Endothelial cell of umbilical vein (primary cell): ENCODE measurements at regions not wholly inside any gene's neighbourhood (a gene's known extent, or its start where the extent isn't known, plus 50 kb on each side); places are given as distances from the start of the nearest gene placed in this dataset.

Source experiments
- EZH2 ChIP-seq: IDR thresholded peaks from 2 replicates; pipeline ENCODE4 v1.6.1; 2012; ENCODE audit warnings: borderline replicate concordance, low read depth, mild to moderate bottlenecking, moderate library complexity, low read length, inconsistent platforms; ENCODE audit not compliant: severe bottlenecking
- POLR2A ChIP-seq: IDR thresholded peaks from 2 replicates; pipeline ENCODE4 v1.6.1; 2012; ENCODE audit warnings: low read depth, mild to moderate bottlenecking, control low read depth, low read length
- TF ChIP-seq, protein P1 (sequence below), 2 donors: IDR thresholded peaks; 1 replicate in 1 of 2; 2 replicates in 1 of 2; pipeline ENCODE4 v1.5.1; 2011; ENCODE audit warnings: low read length in 2 of 2, mild to moderate bottlenecking in 2 of 2, moderate library complexity in 2 of 2, control low read depth in 1 of 2, inconsistent platforms in 1 of 2, low read depth in 1 of 2; ENCODE audit not compliant: insufficient read depth in 1 of 2; ENCODE audit errors: extremely low read depth in 1 of 2

DNA sequence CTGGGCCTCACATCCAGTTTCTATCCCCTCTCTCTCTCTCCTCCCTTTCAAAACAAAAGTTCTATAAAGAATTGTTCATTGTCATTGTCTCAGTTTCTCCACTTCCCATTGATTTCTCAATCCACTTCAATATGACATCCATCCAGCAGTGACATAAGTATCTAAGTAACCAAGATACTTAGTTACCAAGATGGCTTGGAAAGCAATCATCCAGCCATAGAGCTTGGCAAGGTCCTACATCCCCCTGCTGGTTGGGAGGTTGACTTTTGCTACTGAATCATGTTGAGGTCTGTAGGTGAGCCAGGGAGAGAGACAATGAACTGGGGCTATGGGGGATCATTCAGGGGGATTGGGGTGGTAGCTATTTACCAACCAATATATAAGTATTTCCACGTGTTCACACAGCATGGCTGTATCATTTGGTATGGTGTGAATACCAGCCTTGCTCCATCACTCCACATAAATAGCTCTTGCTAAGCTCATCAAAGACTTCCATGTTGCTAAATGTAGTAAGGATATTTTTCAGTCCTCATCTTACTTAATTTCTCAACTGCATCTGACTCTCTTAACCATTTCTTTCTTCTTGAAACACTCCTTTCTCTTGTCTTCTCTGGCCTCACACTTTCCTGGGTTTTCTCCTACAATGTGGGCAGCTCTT lies 58.8 kb upstream of the NTRK3 start:
- TF ChIP-seq, protein P1, sequence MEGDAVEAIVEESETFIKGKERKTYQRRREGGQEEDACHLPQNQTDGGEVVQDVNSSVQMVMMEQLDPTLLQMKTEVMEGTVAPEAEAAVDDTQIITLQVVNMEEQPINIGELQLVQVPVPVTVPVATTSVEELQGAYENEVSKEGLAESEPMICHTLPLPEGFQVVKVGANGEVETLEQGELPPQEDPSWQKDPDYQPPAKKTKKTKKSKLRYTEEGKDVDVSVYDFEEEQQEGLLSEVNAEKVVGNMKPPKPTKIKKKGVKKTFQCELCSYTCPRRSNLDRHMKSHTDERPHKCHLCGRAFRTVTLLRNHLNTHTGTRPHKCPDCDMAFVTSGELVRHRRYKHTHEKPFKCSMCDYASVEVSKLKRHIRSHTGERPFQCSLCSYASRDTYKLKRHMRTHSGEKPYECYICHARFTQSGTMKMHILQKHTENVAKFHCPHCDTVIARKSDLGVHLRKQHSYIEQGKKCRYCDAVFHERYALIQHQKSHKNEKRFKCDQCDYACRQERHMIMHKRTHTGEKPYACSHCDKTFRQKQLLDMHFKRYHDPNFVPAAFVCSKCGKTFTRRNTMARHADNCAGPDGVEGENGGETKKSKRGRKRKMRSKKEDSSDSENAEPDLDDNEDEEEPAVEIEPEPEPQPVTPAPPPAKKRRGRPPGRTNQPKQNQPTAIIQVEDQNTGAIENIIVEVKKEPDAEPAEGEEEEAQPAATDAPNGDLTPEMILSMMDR (IDR thresholded peaks at IDR 0.05; ENCODE audit: extremely low read depth in 1 of 2, insufficient read depth in 1 of 2, low read depth in 1 of 2, low read length in 2 of 2): no peak
- TF ChIP-seq EZH2 (no peak), POLR2A (no peak)
